BLaER1 (cell line): ENCODE measurements at regions not wholly inside any gene's neighbourhood (a gene's known extent, or its start where the extent isn't known, plus 50 kb on each side); places are given as distances from the start of the nearest gene placed in this dataset.

ENCODE experiments used
- H3K27ac ChIP-seq: shearing (Covaris generic); formaldehyde crosslinking; 2 replicates; pipeline ENCODE4 v1.8.1; 2022
- H3K27me3 ChIP-seq: shearing (Covaris generic); formaldehyde crosslinking; 2 replicates; pipeline ENCODE4 v1.8.1; 2022
- H3K36me3 ChIP-seq: shearing (Covaris generic); formaldehyde crosslinking; 2 replicates; pipeline ENCODE4 v1.8.1; 2022
- H3K4me1 ChIP-seq: shearing (Covaris generic); formaldehyde crosslinking; 2 replicates; pipeline ENCODE4 v1.8.1; 2022
- H3K4me2 ChIP-seq: shearing (Covaris generic); formaldehyde crosslinking; 2 replicates; pipeline ENCODE4 v1.8.1; 2022
- H3K4me3 ChIP-seq: shearing (Covaris generic); formaldehyde crosslinking; 2 replicates; pipeline ENCODE4 v1.8.1; 2022
- H3K9ac ChIP-seq: shearing (Covaris generic); formaldehyde crosslinking; 2 replicates; pipeline ENCODE4 v1.8.1; 2022
- H3K9me3 ChIP-seq: shearing (Covaris generic); formaldehyde crosslinking; 2 replicates; pipeline ENCODE4 v1.8.1; 2022
- H4K20me1 ChIP-seq: shearing (Covaris generic); formaldehyde crosslinking; 2 replicates; pipeline ENCODE4 v1.8.1; 2022
- Cebpa-rat ChIP-seq: shearing (Covaris generic); IDR thresholded peaks from 2 replicates; pipeline ENCODE4 v1.8.1; 2022

- H3K4me1 ChIP-seq, result no peaks in the 10 kb centered on the region
- H3K27me3 ChIP-seq, result no peaks in the 10 kb centered on the region
- no peak overlapping the region for H3K27ac ChIP-seq
- H3K9me3 ChIP-seq, result no peaks in the 10 kb centered on the region
- H4K20me1 ChIP-seq, result no peaks in the 10 kb centered on the region
- no peaks in the 10 kb centered on the region for H3K36me3 ChIP-seq
- no peak overlapping the region for H3K4me2 ChIP-seq
- no peak overlapping the region for H3K9ac ChIP-seq
- no peak overlapping the region for H3K4me3 ChIP-seq
- TF ChIP-seq Cebpa-rat, result no peak
Measured at GRCh38 chr20:41819436-41819835, 201.3 kb upstream of the CHD6 start.

- no peaks in the 10 kb centered on the region for H3K9me3 ChIP-seq
- H3K4me2 ChIP-seq, result no peak overlapping the region
- TF ChIP-seq Cebpa-rat, result no peak
- H3K27me3 ChIP-seq, result no peaks in the 10 kb centered on the region
- no peak overlapping the region for H3K4me3 ChIP-seq
- no peaks in the 10 kb centered on the region for H3K36me3 ChIP-seq
- H4K20me1 ChIP-seq, result no peaks in the 10 kb centered on the region
- no peak overlapping the region for H3K9ac ChIP-seq
- H3K4me1 ChIP-seq, result no peaks in the 10 kb centered on the region
- no peak overlapping the region for H3K27ac ChIP-seq
Measured at GRCh38 chr20:41818991-41819390, 200.8 kb upstream of the CHD6 start.

GRCh38 chr20:41818369-41818768, 200.2 kb upstream of the CHD6 start:
- Histone ChIP-seq H3K4me3 (no peak overlapping the region), H3K9ac (no peak overlapping the region), H3K36me3 (no peaks in the 10 kb centered on the region), H3K4me1 (no peaks in the 10 kb centered on the region), H3K27me3 (no peaks in the 10 kb centered on the region), H3K4me2 (no peak overlapping the region), H3K27ac (no peak overlapping the region), H4K20me1 (no peaks in the 10 kb centered on the region), H3K9me3 (0 out of 2 replicates have a peak, but pooled peaks cover 3% of the 10 kb centered on the region)
- TF ChIP-seq Cebpa-rat, result no peak

GRCh38 chr20:41811456-41811855, 193.3 kb upstream of the CHD6 start:
- Histone ChIP-seq H3K36me3 (no peaks in the 10 kb centered on the region), H3K9ac (no peak overlapping the region), H3K4me2 (no peak overlapping the region), H3K4me3 (no peak overlapping the region), H3K9me3 (peaks cover 14% of the 10 kb centered on the region; the same call in 1 of the 2 replicates), H3K4me1 (no peaks in the 10 kb centered on the region), H3K27ac (no peak overlapping the region), H4K20me1 (no peaks in the 10 kb centered on the region), H3K27me3 (no peaks in the 10 kb centered on the region)
- TF ChIP-seq Cebpa-rat, result no peak

- no peak for TF ChIP-seq Cebpa-rat
- no peak overlapping the region for H3K27ac ChIP-seq
- H3K4me2 ChIP-seq, result no peak overlapping the region
- H3K36me3 ChIP-seq, result no peaks in the 10 kb centered on the region
- no peaks in the 10 kb centered on the region for H3K27me3 ChIP-seq
- H3K9me3 ChIP-seq, result no peaks in the 10 kb centered on the region
- no peak overlapping the region for H3K4me3 ChIP-seq
- H3K9ac ChIP-seq, result no peak overlapping the region
- no peaks in the 10 kb centered on the region for H4K20me1 ChIP-seq
- no peaks in the 10 kb centered on the region for H3K4me1 ChIP-seq
Measured at GRCh38 chr20:41800040-41800439, 181.9 kb upstream of the CHD6 start.

- Histone ChIP-seq H3K36me3 (no peaks in the 10 kb centered on the region), H3K27me3 (no peaks in the 10 kb centered on the region), H3K27ac (no peak overlapping the region), H4K20me1 (no peaks in the 10 kb centered on the region), H3K4me1 (no peaks in the 10 kb centered on the region), H3K4me2 (no peak overlapping the region), H3K4me3 (no peak overlapping the region), H3K9me3 (no peaks in the 10 kb centered on the region), H3K9ac (no peak overlapping the region)
- no peak for TF ChIP-seq Cebpa-rat
Measured at GRCh38 chr20:41798930-41799502, 180.8 kb upstream of the CHD6 start.

GRCh38 chr20:41786158-41786557, 168.0 kb upstream of the CHD6 start:
- Histone ChIP-seq H3K27me3 (no peaks in the 10 kb centered on the region), H4K20me1 (no peaks in the 10 kb centered on the region), H3K4me2 (no peak overlapping the region), H3K4me3 (no peak overlapping the region), H3K9me3 (no peaks in the 10 kb centered on the region), H3K9ac (no peak overlapping the region), H3K36me3 (no peaks in the 10 kb centered on the region), H3K4me1 (no peaks in the 10 kb centered on the region), H3K27ac (no peak overlapping the region)
- no peak for TF ChIP-seq Cebpa-rat

- Histone ChIP-seq H3K4me3 (no peak overlapping the region), H4K20me1 (no peaks in the 10 kb centered on the region), H3K9ac (no peak overlapping the region), H3K9me3 (no peaks in the 10 kb centered on the region), H3K4me1 (no peaks in the 10 kb centered on the region), H3K36me3 (no peaks in the 10 kb centered on the region), H3K27ac (no peak overlapping the region), H3K4me2 (no peak overlapping the region), H3K27me3 (no peaks in the 10 kb centered on the region)
- TF ChIP-seq Cebpa-rat, result no peak
Measured at GRCh38 chr20:41784209-41784958, 166.2 kb upstream of the CHD6 start.

- Histone ChIP-seq H3K4me1 (no peaks in the 10 kb centered on the region), H3K9me3 (no peaks in the 10 kb centered on the region), H3K9ac (no peak overlapping the region), H4K20me1 (no peaks in the 10 kb centered on the region), H3K4me3 (no peak overlapping the region), H3K27me3 (no peaks in the 10 kb centered on the region), H3K27ac (no peak overlapping the region), H3K36me3 (no peaks in the 10 kb centered on the region), H3K4me2 (no peak overlapping the region)
- TF ChIP-seq Cebpa-rat, result no peak
Measured at GRCh38 chr20:41783423-41784208, 165.4 kb upstream of the CHD6 start.
